ENCODE measurements at regions not wholly inside any gene's neighbourhood (a gene's known extent, or its start where the extent isn't known, plus 50 kb on each side); places are given as distances from the start of the nearest gene placed in this dataset.

- DNase-seq (ENCODE audit: low spot score) (no peak), ATAC-seq (ENCODE audit: low FRiP score) (no peak)
- TF ChIP-seq, protein P1, sequence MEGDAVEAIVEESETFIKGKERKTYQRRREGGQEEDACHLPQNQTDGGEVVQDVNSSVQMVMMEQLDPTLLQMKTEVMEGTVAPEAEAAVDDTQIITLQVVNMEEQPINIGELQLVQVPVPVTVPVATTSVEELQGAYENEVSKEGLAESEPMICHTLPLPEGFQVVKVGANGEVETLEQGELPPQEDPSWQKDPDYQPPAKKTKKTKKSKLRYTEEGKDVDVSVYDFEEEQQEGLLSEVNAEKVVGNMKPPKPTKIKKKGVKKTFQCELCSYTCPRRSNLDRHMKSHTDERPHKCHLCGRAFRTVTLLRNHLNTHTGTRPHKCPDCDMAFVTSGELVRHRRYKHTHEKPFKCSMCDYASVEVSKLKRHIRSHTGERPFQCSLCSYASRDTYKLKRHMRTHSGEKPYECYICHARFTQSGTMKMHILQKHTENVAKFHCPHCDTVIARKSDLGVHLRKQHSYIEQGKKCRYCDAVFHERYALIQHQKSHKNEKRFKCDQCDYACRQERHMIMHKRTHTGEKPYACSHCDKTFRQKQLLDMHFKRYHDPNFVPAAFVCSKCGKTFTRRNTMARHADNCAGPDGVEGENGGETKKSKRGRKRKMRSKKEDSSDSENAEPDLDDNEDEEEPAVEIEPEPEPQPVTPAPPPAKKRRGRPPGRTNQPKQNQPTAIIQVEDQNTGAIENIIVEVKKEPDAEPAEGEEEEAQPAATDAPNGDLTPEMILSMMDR (IDR thresholded peaks at IDR 0.05): no peak
These were observed 57.2 kb upstream of the MAML3 start for GRCh38 chr4:140211161-140211560.

GRCh38 chr4:140208921-140209320, 54.9 kb upstream of the MAML3 start:
- TF ChIP-seq, protein P1 (IDR thresholded peaks at IDR 0.05): no peak
- ATAC-seq (ENCODE audit: low FRiP score): no peak

More at GRCh38 chr4:140208921-140209320, 54.9 kb upstream of the MAML3 start:
- DNase-seq (ENCODE audit: low spot score): no peak

Measured in omental fat pad (tissue), 3 donors.